GM18907 (cell line): ENCODE measurements at regions not wholly inside any gene's neighbourhood (a gene's known extent, or its start where the extent isn't known, plus 50 kb on each side); places are given as distances from the start of the nearest gene placed in this dataset.

Experiments
- ATAC-seq: cut with Tn5 transposase; IDR thresholded peaks from one replicate; pipeline ENCODE4 v1.9.1; 2021; ENCODE audit warnings: mild to moderate bottlenecking, moderate library complexity; ENCODE audit not compliant: unreplicated experiment

DNA sequence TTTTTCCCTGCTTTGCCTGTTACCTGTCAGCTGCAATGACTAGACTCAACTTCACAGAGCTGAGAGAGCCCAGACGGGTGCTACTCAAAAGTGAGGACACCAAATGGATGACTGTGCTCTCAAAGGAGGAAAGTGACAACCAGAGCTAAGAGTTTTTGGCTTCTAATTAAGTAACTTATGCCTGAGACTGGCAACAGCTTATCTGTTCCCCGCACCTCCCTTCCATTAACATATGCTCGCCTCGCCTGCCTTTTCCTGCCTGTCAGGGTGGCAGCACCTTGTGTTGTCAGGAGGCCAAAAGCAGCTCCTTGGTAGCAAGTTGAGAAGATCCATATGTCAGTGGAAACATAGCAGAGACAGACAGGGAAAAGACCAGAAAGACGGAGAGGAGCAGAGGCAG, 573.9 kb upstream of the KIRREL3 start:
- no peak for ATAC-seq

DNA sequence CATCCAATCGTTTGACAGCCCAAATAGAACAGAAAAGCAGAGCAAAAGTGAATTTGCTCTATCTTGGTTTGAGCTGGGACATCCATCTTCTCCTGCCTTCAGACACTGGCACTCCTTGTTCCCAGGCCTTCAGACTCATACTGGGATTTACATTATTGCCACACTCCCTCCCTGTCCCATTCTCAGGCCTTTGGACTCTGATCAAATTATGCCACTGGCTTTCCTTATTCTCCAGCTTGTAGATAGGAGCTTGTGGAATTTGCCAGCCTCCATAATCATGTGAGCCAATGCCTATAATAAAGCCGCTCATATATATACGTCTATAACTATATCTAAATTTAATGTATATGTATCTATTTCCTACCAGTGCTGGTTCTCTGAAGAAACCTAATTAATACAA, 568.3 kb upstream of the KIRREL3 start:
- no peak for ATAC-seq

DNA sequence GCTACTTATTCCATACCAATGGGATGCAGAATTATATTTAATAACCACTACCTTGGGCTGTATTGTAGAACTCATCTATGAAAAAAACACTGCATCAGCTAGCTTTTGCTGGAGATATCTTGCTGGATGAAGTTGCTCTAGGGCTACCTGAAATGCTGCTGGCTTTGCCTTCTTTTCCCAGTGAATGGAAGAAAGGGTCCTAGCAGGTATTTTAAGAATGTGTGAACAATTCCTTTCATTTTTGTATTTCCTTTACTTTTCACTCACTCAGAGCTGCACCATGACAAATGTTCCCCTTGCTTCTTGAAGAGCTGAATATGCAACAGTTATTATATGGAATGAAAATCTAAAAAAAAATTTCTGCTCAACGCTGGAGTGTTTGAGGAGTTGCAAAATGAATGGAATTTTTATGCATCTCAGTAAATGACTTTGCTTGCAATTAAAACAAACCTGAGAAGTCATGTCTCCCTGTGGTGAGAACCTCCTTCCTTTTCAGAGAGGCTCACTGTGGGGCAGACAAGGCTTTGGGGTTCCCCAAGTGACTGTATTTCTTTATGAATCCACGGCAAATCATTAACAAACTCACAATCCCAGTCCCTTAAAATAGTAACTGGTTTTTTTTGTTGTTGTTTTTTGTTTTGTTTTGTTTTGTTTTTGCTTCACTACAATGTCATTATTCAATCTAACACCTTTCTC, 566.8 kb upstream of the KIRREL3 start:
- peak; percentile 48 for ATAC-seq

DNA sequence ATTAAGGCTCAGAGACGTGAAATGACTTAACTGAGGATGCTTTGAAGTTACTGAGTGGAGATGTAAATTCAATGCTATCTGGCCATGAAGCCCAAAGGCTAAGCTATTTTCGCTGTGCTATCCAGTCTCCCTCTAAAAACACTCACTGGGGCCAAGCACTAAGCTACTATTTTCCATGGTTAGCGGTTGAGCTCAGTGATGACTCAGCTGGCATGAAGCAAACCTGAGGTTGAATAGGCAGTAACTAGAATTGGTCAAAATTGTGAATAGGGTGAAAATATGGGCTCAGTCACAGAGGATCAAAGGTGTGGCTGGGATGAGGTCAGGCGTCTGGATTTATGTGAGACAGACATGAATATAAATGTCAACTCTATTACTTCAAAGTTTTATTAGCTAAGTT, 564.2 kb upstream of the KIRREL3 start:
- no peak for ATAC-seq

DNA sequence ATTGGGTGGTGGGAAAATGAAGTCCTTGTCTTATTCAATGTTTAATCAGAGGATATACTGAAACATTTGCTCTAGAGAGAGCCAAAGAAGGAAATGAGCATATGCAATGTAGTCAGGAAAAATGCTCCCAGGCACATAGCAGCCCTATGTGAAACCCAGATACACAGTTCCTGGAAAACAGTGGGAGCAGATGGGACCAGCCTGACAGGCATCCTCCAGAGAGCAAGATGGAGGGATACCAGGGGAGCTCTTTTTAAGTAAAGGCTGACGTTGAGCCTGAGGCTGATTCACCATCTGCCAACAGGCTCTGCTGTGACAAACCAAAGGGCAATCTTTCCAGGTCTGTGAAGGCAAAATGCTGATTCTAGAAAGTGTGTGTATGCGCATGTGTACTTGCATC, 559.4 kb upstream of the KIRREL3 start:
- no peak for ATAC-seq

DNA sequence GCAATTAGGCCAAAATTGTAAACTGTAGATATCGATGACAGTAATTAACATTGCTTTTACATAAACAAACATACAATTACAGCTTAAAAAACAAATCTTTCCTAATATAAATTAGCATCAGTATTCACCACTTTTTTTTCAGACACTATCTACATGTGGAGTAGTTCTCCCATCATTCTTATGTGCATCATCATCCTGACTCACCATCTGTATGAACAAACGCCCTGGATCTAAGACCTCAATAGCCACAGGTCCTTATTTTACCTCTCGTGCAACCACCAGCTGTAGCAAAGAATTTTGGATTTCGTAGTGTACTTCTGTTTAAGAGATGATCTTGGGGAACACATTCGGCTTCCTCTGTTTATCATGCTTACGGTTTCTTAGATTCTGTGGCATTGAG, 551.9 kb upstream of the KIRREL3 start:
- ATAC-seq = no peak

DNA sequence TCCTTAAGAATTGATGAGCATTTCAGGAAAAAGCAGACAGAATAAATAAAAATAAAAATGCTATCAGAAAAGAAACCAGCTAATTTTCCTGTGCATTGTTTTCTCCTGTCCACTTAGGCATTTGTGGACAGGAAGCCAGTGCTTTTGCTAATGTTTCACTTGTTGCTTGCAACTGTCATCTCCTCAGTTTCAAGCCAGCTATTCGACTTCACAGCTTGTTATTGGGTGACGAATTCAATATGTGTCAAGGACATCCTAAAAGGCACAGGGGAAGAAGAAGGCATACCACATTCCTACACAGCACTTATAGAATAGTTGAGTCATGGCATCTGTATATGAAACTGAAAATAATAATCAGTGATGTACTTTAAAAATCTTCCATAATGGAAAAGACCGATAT, 530.6 kb upstream of the KIRREL3 start:
- ATAC-seq = peak; percentile 83

DNA sequence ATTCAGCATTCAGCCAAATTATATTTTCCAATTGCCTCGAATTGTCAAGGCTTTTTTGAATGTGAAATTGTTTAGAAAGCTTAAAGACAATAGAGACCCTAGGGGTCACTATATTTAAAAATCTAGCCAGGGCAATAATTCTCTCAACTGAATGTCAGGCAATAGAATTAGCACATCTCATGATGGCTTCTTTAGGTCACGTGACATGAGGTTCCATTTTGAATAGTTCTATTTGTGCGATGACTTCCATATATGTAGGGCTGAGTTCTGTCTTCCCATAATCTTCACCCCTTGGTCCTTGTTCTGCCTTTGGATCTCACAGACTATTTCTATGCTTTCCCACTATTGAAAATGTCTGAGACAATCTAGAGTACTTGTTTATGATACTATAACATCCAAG, 527.7 kb upstream of the KIRREL3 start:
- no peak for ATAC-seq

DNA sequence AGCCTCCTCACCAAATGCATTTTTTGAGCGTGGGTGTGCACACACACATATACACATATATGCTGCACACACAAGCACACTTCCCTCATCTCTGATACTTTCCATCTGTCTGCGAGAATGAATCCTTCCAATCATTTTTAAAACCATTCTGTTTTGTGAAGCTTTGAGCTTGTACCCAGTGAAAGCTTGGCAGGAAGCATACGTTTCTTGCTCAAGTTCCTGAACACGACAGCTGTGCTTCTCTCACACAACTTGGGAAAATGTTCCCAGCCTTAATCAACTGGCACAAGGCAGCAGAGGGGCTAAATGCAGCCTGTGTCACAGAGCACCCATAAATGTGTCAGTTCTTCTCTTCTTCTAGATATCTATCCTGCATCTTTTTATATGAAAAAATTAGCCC, 524.0 kb upstream of the KIRREL3 start:
- no peak for ATAC-seq

DNA sequence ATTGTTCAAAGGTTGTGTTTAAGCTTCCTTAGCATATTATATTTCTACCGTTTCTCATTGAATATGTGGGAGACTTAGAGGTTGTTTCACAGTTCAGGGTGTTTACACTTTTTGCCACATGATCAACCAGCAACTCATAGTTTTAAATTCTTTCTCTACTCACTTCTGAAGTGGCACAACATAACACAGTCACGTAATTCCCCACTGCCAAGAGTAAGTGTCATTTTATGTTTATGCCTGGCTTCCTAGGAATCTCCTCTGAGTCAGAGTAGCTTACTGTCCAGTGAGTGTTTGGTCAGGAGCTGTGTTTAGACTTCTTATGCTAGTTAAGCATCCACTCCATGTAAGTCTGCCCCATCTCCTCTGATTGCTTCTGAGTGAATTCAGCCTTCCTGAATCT, 520.8 kb upstream of the KIRREL3 start:
- no peak for ATAC-seq

DNA sequence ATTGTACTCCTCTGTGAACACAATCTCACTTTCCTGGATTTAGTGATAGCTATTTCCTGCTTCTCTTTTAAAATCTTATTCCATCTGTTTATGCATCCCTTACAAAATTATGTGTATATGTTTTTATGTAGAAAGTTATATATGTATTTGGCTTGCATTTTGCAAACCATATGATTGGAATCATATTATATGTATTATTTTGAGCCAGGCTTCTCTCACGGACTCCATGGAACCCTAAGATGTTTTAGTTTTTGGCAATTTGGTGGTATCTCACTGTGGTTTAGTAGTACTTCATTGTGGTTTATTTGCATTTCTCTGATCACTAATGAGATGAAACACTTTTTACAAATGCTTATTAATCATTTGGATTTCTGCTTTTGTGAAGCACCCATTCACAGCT, 507.3 kb upstream of the KIRREL3 start:
- no peak for ATAC-seq

DNA sequence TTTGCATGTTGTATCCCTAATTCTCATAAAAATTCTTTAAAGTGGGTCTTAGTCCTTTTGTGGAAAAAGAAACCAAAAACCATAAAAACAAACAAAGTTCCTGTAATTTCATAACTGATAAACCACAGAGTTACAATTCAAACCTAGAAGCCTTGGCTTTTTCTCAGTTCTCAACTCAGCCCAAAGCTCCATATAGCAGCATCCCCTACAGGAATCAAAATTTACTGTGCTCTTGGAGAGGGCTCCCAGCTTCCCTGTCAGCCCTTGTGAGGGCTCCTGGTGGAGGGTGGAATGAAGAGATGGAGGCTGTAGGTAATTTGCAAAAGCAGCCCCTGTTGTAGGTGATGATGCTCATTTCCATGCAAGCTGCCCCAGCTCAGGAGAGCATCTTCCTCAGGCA, 506.1 kb upstream of the KIRREL3 start:
- peak; percentile 72 for ATAC-seq

DNA sequence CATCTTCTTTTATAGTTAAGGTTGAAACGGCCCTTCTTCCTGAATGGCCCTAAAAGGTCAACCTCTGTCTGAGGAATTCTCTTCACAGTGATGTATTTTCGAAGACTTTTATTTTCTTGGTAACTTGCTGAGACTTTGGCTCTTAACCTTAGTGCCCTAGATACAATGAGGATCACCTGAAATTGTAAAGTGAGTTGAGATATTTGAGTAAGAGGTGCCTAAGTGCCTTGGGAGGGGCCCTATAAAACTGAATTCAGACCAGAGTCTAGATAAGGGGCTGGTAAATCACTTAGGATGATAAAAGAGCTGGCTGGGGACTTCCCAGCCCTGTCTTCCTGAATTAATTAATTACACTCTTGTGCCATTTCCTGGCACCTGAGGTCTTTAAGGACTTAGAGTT, 505.6 kb upstream of the KIRREL3 start:
- peak; percentile 46 for ATAC-seq

DNA sequence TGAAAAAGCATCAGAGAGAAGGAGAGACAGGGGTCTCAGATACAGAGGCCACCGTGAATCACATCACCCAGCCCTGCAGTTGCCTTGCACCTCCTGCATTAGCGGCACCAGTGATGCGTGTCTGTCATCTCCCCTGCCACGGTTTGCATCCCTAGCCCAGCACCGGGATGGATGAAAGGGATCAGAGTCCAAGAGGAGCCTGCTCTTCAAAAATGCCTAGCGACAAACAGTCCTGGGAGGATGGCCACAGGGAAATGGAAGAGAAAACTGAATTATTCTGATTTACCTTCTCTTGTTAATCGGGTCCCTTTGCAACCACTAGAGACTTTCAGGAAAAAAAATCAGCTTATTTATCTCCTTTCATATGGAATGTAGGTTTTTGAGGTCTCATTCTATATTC, 495.6 kb upstream of the KIRREL3 start:
- no peak for ATAC-seq

DNA sequence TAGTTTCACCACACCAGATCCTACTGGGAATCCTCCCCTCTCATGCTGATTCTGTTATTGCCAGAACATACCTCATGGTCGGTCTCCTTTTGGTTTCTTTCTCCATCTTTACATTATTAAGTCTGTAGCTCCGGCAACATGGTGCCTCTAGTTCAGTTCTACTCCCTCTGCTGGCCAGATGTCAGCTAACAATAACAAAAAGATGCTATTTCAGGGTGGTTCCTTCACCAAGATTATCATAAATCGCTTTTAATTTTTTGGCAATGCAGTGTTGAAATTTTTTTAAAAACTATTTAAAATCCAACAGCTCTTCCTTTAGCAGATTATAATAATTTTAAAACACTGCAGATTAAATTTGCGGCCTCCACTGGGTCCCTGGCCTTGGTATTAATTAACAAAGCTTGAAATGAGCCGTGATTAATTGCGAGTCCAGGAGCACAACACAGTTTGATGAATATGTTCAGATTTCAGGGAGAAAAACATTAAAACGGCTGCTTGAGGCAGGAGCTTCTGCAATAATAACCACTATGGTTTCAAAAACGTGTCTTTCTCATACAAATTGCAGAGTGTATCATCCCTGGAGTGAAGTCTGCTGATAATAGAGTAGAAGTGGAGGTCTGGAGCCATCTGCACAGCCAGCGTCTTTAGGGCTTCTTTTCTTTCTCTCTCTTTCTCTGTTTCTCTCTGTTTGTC, 492.9 kb upstream of the KIRREL3 start:
- no peak for ATAC-seq

DNA sequence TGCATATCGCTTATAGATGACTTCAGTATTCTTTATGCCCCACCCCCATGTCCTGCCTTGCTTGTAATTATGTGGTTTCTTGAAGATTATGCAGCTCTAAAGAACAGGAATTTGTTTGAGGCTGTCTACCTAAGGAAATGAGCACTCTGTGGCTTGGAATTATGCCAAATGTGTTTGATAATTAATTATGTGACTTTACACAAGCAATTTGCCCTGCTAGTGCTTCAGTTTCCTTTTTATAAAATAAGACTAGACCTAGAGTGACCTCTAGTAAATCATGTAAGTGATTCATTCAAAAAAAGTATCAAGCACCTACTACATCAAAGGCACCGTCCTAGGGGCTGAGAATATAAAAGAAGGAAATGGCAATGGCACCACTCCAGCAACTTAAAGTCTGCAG, 491.5 kb upstream of the KIRREL3 start:
- no peak for ATAC-seq

DNA sequence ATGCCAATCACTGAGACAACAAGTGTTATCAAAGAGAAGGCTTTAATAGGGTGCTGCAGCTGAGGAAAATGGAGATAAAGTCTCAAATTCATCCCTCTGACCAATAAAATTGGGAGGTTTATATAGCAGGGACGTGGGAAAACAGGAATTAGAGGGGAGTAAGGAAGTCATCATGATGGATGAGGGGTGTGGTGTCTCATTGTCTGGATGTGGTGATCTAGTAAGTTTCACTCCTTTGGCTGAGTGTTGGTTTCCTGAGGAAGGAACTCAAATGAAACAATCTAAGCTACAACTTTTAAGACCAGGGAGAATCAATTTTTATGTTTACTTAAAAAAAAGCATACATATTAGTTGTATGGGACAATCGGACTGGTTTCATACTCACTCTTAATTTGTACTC, 491.0 kb upstream of the KIRREL3 start:
- ATAC-seq = no peak

DNA sequence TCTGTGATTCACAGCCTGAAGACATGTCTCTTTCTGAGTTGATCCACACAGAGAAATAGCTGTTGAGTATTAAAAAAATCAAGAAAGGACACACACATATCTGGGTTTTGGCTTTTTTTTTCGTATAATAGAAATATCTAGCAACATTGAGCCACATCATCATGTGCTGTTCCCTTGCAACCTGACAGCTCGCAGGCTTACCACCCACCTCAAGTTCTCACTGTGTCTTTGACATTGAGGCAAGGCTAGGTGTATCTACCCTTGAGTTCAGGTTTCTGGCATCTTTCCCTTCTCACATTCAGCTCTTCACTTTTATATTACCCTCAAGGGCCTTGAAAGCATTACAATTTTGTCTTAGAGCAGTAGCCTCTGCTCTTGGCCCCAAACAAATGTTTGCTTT, 490.3 kb upstream of the KIRREL3 start:
- no peak for ATAC-seq

DNA sequence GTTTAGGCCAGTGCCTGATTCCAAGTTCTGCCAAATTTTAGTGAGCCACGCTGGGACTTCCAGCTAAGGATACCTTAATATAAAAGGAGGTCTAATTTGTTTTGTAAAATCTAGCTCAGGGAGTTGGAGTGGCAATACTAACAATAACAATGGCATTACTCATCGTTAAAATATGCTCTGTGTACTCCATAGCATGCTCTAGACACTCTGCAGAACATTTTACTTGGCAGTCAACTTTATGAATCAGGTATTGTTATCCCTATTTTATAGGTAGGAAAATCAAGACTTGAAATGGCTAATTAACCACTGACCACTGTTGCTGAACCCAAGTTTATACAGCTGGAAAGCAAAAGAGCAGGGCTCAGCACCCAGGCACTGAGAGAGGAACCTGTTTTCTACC, 485.0 kb upstream of the KIRREL3 start:
- ATAC-seq = no peak

DNA sequence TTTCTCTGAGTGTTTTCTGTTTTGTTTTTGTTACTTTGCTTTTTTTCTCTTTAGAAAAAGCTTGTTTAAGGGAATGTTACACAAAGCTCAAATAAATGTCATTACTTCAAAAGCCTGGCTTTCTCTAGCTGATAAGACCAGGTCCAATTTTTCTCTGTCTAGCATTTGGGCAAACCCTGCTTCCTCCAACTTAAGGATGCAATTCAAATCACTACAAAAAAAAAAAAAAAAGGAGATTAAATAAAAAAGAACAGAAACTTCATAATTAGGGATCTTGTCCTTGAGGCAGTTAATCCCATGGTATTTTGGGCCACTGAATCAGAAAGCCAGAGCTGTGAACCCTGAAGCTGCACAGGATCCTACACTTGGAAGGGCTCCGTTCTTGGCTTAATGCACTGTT, 480.8 kb upstream of the KIRREL3 start:
- ATAC-seq = no peak

DNA sequence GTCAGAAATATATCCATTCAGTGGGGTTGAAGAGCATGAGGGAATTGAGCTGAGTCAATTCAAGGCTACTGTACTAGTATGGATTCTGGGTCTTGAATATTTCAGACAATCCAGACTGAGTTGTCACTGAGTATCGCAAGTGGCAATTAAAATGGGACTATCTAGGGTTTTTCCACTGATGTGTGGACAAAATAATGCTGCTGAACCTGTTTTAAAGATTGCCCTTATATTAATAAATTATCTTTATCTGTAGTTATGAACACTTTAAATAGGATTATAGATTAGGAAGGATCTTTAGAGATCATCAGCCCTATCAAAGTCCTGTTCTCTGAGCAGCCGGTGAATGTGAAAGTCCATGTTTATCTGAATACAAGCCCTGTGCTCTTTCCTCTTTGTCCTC, 478.3 kb upstream of the KIRREL3 start:
- no peak for ATAC-seq

DNA sequence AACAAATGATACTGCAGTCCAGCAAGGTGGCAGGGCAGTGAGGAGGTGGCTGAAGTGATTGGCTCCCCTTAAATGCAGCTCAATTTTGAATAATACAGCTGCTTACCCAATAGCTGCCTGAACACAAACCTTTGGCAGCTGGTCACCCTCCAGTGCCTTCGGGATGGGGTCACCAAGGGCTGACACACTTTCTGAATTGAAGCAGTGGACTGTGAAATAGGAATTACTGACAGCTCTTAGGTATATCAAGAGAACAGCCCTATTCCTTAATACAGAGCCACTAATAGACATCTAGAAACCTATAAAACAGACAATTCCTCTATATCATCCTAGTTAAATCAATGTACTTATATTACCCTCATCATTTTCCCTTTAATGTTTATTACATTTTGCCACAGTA, 474.2 kb upstream of the KIRREL3 start:
- no peak for ATAC-seq

DNA sequence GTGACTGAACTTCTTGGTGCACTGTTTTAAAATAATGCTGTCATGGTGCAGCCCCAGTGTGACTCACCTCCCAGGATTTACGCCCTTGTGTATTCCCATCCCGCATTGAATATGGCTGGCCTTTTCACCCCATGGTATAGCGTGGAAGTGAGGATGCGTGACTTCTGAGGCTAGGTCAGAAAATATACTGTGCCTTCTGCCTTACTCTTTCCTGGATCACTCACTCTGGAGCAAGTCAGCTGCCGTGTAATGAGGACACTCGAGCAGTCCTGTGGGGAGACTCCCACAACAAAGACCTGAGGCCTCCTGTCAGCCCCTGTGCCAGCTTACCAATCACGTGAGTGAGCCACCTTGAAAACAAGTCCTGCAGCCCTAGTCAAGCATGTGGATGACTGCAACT, 471.9 kb upstream of the KIRREL3 start:
- no peak for ATAC-seq
